ENCODE measurements at regions not wholly inside any gene's neighbourhood (a gene's known extent, or its start where the extent isn't known, plus 50 kb on each side); places are given as distances from the start of the nearest gene placed in this dataset.
"Not testable (repeated sequence)": the region's sequence is repeated elsewhere in the genome, so short reads cannot be mapped to it uniquely, and the experiment has no call there.

DNA sequence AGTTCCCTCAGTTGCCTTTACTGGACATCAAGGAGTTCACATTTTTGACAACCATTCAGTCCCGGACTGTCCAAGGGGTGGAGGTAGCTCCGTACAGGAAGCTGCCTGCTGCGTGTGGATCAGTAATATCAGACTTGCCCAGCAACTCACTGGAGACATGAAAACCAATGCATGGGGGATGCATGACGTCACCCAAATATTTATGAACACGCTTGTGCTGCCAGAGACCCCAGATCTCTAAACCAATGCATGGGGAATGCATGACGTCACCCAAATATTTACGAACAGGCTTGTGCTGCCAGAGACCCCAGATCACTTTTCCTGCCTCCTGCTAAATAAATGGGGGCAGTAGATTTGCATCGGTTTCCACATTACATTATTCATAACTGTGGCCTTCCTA is 2137.4 kb upstream of the DEFB115 start:
- not testable (repeated sequence) for DNase-seq (ENCODE audit: low read depth in 2 of 2)

DNA sequence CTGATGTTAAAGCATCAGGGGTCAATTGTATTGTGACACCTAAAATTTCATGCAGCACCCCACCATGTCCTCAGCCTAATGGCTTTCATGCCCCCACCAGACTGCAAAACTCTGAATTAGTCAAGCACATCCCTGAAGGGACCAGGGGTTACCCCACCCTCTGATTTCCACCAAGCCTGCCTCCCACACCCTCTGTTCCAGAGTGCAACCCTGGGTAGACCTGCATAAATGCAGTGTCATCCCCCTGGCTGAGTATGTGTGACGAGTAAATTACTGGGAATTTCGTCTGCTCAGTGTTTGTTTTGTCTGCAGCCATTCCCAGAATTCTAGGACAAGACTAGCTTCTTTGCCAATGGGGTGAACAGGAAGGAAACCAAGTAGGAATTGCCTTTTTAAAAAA is 2136.9 kb upstream of the DEFB115 start:
- DNase-seq (ENCODE audit: low read depth in 2 of 2), result not testable (repeated sequence)

DNA sequence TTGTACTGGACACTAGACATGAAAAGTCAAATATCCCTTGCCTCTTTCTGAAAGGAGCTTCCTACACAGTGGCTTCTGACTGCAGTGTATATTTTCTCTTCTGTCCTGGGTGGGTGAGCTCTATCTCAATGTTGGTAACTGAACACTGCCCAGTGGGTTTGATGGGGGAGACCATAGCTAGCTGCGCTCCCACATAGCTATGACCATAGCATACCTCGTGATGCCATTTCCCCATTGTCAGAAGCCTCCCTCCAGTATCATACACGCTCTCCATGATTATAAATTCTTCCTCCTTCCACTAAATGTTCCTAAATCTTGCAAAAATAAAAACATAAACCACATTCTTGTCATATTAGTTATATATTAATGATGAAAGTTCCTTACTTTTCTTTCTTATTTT is 2134.7 kb upstream of the DEFB115 start:
- DNase-seq (ENCODE audit: low read depth in 2 of 2), result not testable (repeated sequence)

DNA sequence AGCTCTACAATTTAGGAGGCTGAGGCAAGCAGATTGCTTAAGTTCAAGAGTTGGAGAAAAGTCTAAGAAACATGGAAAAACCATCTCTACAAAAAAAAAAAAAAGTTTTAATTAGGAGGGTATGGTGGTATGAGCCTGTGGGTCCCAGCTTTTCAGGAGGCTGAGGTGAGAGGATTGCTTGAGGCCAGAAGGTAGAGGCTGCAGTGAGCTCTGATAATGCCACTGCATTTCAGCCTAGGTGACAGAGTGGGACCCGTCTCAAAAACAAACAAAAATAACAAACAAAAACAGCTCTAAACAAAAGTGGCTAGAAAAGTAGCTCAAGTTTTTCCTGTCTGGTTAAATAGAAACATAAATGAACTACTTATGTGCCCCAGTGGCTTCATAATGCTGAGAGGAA is 2133.6 kb upstream of the DEFB115 start:
- DNase-seq (ENCODE audit: low read depth in 2 of 2), result no peak
